Activated CD4-positive, alpha-beta T cell treated with anti-CD3 and anti-CD28 coated beads, Interleukin-2, amount 10 ng/mL, durations not matched to agents 24 days and 14 days (primary cell): ENCODE measurements at regions not wholly inside any gene's neighbourhood (a gene's known extent, or its start where the extent isn't known, plus 50 kb on each side); places are given as distances from the start of the nearest gene placed in this dataset.

Experiments
- DNase-seq: peaks from one replicate; pipeline ENCODE4 v3.0.0; 2022
- H3K27ac Mint-ChIP-seq: one replicate; pipeline ENCODE4 v1.8.0; 2022; ENCODE audit warnings: mild to moderate bottlenecking, mixed read lengths
- H3K27me3 Mint-ChIP-seq: one replicate; pipeline ENCODE4 v1.8.0; 2022; ENCODE audit warnings: mixed read lengths
- H3K36me3 Mint-ChIP-seq: one replicate; pipeline ENCODE4 v1.8.0; 2022; ENCODE audit warnings: low read depth, mild to moderate bottlenecking, mixed read lengths
- H3K4me1 Mint-ChIP-seq: one replicate; pipeline ENCODE4 v1.8.0; 2021; ENCODE audit warnings: mixed read lengths
- H3K4me3 Mint-ChIP-seq: one replicate; pipeline ENCODE4 v1.8.0; 2022; ENCODE audit warnings: mild to moderate bottlenecking, moderate library complexity, mixed read lengths
- H3K9me3 Mint-ChIP-seq: one replicate; pipeline ENCODE4 v1.8.0; 2021; ENCODE audit warnings: mixed read lengths
- intact Hi-C: fragments of 100-400 bp; cut with micrococcal nuclease; formaldehyde crosslinking; loops from one replicate; pipeline ENCODE4 v1.15.1; 2023

- Mint-ChIP-seq H3K27ac (no peak overlapping the region), H3K4me1 (peaks cover 2% of the 10 kb centered on the region), H3K27me3 (peaks cover 2% of the 10 kb centered on the region), H3K9me3 (no peaks in the 10 kb centered on the region), H3K36me3 (no peaks in the 10 kb centered on the region), H3K4me3 (no peak overlapping the region)
- DNase-seq = no peak
- intact Hi-C loops = loop anchor here (2.0 kb wide), 2 partner anchors 124 to 166 kb away; no protein-coding TSS in a partner anchor
These were observed 348.4 kb downstream of the BCAT1 start for GRCh38 chr12:24600551-24600950.

- H3K4me3 Mint-ChIP-seq = no peak overlapping the region
- H3K9me3 Mint-ChIP-seq = no peaks in the 10 kb centered on the region
- peaks cover 2% of the 10 kb centered on the region for H3K4me1 Mint-ChIP-seq
- no peaks in the 10 kb centered on the region for H3K36me3 Mint-ChIP-seq
- intact Hi-C loops = loop anchor here (2.0 to 5.0 kb wide), 3 partner anchors 37 to 167 kb away; no protein-coding TSS in a partner anchor
- no peak for DNase-seq
- H3K27me3 Mint-ChIP-seq = peaks cover 2% of the 10 kb centered on the region
- no peak overlapping the region for H3K27ac Mint-ChIP-seq
These were observed 349.2 kb downstream of the BCAT1 start for GRCh38 chr12:24599736-24600135.

- Mint-ChIP-seq H3K27me3 (peaks cover 6% of the 10 kb centered on the region), H3K27ac (no peak overlapping the region), H3K4me3 (no peak overlapping the region), H3K9me3 (no peaks in the 10 kb centered on the region), H3K4me1 (peaks cover 2% of the 10 kb centered on the region), H3K36me3 (no peaks in the 10 kb centered on the region)
- DNase-seq = no peak
- intact Hi-C loops = loop anchor here (5.0 kb wide), 1 partner anchor 35 kb away; no protein-coding TSS in a partner anchor
These were observed 351.3 kb downstream of the BCAT1 start for GRCh38 chr12:24597580-24597979.

GRCh38 chr12:24596768-24597388, 352.0 kb downstream of the BCAT1 start:
- no peak overlapping the region for H3K4me3 Mint-ChIP-seq
- peaks cover 2% of the 10 kb centered on the region for H3K4me1 Mint-ChIP-seq
- intact Hi-C loops = loop anchor here (5.0 kb wide), 1 partner anchor 35 kb away; no protein-coding TSS in a partner anchor
- DNase-seq = no peak
- no peaks in the 10 kb centered on the region for H3K36me3 Mint-ChIP-seq
- no peaks in the 10 kb centered on the region for H3K9me3 Mint-ChIP-seq
- H3K27ac Mint-ChIP-seq = no peak overlapping the region
- peaks cover 8% of the 10 kb centered on the region for H3K27me3 Mint-ChIP-seq

- Mint-ChIP-seq H3K4me1 (peaks cover under 1% of the 10 kb centered on the region), H3K36me3 (no peaks in the 10 kb centered on the region), H3K27ac (no peak overlapping the region), H3K27me3 (peaks cover 8% of the 10 kb centered on the region), H3K9me3 (no peaks in the 10 kb centered on the region), H3K4me3 (no peak overlapping the region)
- no peak for DNase-seq
- intact Hi-C loops = loop anchor here (5.0 kb wide), 1 partner anchor 33 kb away; no protein-coding TSS in a partner anchor
These were observed 353.2 kb downstream of the BCAT1 start for GRCh38 chr12:24595652-24596235.

GRCh38 chr12:24591715-24592440, 357.0 kb downstream of the BCAT1 start:
- H3K36me3 Mint-ChIP-seq = no peaks in the 10 kb centered on the region
- intact Hi-C loops = no loop called here
- H3K4me1 Mint-ChIP-seq = no peaks in the 10 kb centered on the region
- H3K27me3 Mint-ChIP-seq = peaks cover 8% of the 10 kb centered on the region
- no peak overlapping the region for H3K27ac Mint-ChIP-seq
- no peak overlapping the region for H3K4me3 Mint-ChIP-seq
- DNase-seq = no peak
- H3K9me3 Mint-ChIP-seq = no peaks in the 10 kb centered on the region

- Mint-ChIP-seq H3K27ac (no peak overlapping the region), H3K4me3 (no peak overlapping the region), H3K36me3 (no peaks in the 10 kb centered on the region), H3K9me3 (no peaks in the 10 kb centered on the region), H3K27me3 (peaks cover 6% of the 10 kb centered on the region), H3K4me1 (no peaks in the 10 kb centered on the region)
- no peak for DNase-seq
- intact Hi-C loops = no loop called here
These were observed 357.7 kb downstream of the BCAT1 start for GRCh38 chr12:24591079-24591626.

- Mint-ChIP-seq H3K9me3 (no peaks in the 10 kb centered on the region), H3K4me1 (no peaks in the 10 kb centered on the region), H3K36me3 (no peaks in the 10 kb centered on the region), H3K27ac (no peak overlapping the region), H3K4me3 (no peak overlapping the region), H3K27me3 (no peaks in the 10 kb centered on the region)
- DNase-seq = no peak
- intact Hi-C loops = no loop called here
These were observed 362.6 kb downstream of the BCAT1 start for GRCh38 chr12:24586293-24586692.

- no peak overlapping the region for H3K4me3 Mint-ChIP-seq
- H3K9me3 Mint-ChIP-seq = no peaks in the 10 kb centered on the region
- no peak for DNase-seq
- no peaks in the 10 kb centered on the region for H3K27me3 Mint-ChIP-seq
- no peak overlapping the region for H3K27ac Mint-ChIP-seq
- no peaks in the 10 kb centered on the region for H3K4me1 Mint-ChIP-seq
- no peaks in the 10 kb centered on the region for H3K36me3 Mint-ChIP-seq
- intact Hi-C loops = no loop called here
These were observed 364.7 kb downstream of the BCAT1 start for GRCh38 chr12:24584032-24584675.

GRCh38 chr12:24582954-24583601, 365.8 kb downstream of the BCAT1 start:
- Mint-ChIP-seq H3K9me3 (no peaks in the 10 kb centered on the region), H3K4me3 (no peak overlapping the region), H3K27ac (no peak overlapping the region), H3K27me3 (no peaks in the 10 kb centered on the region), H3K36me3 (no peaks in the 10 kb centered on the region), H3K4me1 (no peaks in the 10 kb centered on the region)
- intact Hi-C loops = no loop called here
- DNase-seq = no peak

- H3K27me3 Mint-ChIP-seq = peaks cover 7% of the 10 kb centered on the region
- no peak overlapping the region for H3K4me3 Mint-ChIP-seq
- intact Hi-C loops = no loop called here
- DNase-seq = no peak
- no peaks in the 10 kb centered on the region for H3K36me3 Mint-ChIP-seq
- no peaks in the 10 kb centered on the region for H3K4me1 Mint-ChIP-seq
- no peaks in the 10 kb centered on the region for H3K9me3 Mint-ChIP-seq
- H3K27ac Mint-ChIP-seq = no peak overlapping the region
These were observed 374.4 kb downstream of the BCAT1 start for GRCh38 chr12:24574538-24574937.

GRCh38 chr12:24573621-24574020, 375.3 kb downstream of the BCAT1 start:
- H3K4me1 Mint-ChIP-seq = no peaks in the 10 kb centered on the region
- peaks cover 8% of the 10 kb centered on the region for H3K27me3 Mint-ChIP-seq
- no peak overlapping the region for H3K4me3 Mint-ChIP-seq
- intact Hi-C loops = no loop called here
- H3K27ac Mint-ChIP-seq = no peak overlapping the region
- no peaks in the 10 kb centered on the region for H3K9me3 Mint-ChIP-seq
- no peaks in the 10 kb centered on the region for H3K36me3 Mint-ChIP-seq
- no peak for DNase-seq

- Mint-ChIP-seq H3K4me1 (peaks cover 15% of the 10 kb centered on the region), H3K27me3 (peaks cover 56% of the 10 kb centered on the region)
- intact Hi-C loops = loop anchor here (10.0 kb wide), 1 partner anchor 1560 kb away; the partner anchor contains the start of gene BHLHE41
These were observed 383.6 kb downstream of the BCAT1 start for GRCh38 chr12:24565300-24565699.

More at GRCh38 chr12:24565300-24565699, 383.6 kb downstream of the BCAT1 start:
- H3K4me3 Mint-ChIP-seq = no peak overlapping the region
- H3K36me3 Mint-ChIP-seq = no peaks in the 10 kb centered on the region
- H3K9me3 Mint-ChIP-seq = no peaks in the 10 kb centered on the region
- no peak for DNase-seq
- no peak overlapping the region for H3K27ac Mint-ChIP-seq
